Activated CD4-positive, alpha-beta T cell treated with anti-CD3 and anti-CD28 coated beads for 4 hours (primary cell): ENCODE measurements at regions not wholly inside any gene's neighbourhood (a gene's known extent, or its start where the extent isn't known, plus 50 kb on each side); places are given as distances from the start of the nearest gene placed in this dataset.
"Not testable (repeated sequence)": the region's sequence is repeated elsewhere in the genome, so short reads cannot be mapped to it uniquely, and the experiment has no call there.

Experiments
- DNase-seq, 2 donors: peaks; one replicate each; pipeline ENCODE4 v3.0.0-alpha.2; 2020

DNA sequence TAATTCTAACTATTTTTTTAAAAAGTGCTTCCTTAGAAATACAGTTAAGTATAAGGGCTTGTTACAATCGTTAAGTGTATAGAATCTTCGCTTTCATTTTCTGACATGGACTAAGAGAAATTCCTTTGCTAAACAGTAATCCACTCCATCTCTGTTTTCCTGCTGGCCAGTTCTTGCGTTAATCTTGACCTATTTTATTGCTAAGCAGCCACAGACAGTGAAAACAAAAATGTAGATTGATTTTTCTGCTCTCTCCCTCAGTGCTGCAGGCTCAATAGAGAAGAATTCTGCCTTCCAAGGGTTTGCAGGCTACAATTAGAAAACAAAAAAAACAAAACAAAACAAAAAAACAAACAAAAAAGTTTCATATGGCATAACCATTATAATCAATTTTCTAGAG is 310.4 kb upstream of the ADARB2 start:
- DNase-seq: no peak

DNA sequence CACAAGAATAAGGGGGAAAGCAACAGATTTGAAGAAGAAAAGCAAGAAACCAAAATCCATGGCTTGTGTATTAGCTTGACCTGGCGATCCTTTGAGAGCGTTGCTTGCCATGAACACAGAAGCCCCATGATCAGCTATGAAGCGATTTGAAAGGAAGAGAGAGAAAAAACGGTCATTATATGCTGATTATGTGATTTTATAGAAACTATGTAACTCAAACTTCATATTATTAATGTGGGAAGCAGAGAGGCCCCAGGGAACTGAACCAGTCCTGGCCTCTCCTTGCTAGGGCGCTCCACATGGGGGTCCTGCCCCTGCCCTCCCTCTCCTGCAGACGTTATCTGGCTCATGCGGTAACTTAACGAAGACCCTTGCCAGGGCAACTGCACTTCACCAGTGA is 306.1 kb upstream of the ADARB2 start:
- no peak for DNase-seq

DNA sequence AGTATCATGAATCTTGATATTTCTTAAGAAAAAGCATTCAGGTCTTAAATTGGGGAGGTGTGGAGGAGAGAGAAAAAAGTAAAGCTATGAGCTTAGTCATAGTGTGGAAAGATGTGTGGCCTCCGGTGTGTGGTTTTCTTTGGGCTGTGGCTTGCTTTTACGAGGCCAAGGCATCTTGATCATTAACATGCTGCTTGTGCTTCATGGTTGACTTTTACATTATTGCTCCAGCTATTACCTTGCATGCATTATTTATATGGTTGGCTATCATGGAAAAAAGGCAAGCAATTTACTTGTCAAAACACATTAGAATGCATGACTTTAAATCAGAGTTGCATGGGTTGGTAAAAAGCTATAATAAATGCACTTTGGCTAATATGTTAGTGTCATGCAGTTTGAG is 300.7 kb upstream of the ADARB2 start:
- DNase-seq: no peak

DNA sequence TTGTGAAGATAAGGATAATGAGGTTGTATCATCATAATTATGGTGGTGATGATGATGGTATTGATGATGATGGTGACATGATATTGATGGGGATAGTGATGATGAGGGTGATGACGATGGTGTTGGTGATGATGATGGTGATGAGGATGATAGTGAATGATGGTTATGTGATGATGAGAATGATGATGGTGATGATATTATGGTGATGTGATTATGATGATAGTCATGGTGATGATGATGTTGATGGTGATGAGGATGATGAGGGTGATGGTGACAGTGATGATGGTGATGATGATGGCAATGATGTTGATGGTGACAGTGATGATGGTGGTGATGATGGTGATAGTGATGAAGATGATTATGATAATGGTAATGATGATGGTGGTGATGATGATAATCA is 299.9 kb upstream of the ADARB2 start:
- no peak for DNase-seq

DNA sequence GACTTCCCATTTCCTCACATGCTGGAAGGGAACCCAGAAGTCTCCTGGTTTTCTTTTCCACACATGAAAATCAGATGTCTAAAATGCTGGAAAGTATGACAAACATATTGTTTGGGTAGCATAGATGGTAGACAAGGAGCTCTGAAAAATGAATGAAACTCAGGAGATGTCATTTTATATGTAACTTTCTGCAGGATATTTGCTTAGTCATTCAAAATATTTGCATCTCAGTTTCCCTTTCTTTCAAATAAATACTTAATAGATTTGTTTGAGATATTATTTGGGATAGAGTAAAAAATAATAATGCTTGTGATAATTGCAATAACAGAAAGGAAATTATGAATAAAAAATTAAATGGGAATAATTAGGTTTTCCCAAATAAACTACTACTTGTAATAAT is 298.9 kb upstream of the ADARB2 start:
- DNase-seq: no peak

DNA sequence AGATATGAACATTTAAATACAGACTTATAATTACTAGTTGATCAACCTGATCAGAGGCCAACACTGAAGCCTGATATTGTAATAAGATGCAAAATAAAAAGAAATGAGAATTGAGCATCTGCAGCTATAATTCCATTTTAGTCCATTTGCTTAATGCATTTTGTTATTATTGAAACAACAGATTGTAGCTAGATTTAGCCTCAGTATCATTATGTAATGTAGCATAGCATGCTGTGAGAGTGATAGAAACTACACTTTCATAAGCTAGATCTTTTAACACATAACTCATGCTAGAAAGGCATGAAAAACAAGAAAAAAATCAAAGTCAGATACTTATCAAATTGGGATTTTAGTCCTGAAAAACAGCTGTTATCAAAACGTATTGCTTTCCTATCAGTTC is 292.7 kb upstream of the ADARB2 start:
- DNase-seq: no peak

DNA sequence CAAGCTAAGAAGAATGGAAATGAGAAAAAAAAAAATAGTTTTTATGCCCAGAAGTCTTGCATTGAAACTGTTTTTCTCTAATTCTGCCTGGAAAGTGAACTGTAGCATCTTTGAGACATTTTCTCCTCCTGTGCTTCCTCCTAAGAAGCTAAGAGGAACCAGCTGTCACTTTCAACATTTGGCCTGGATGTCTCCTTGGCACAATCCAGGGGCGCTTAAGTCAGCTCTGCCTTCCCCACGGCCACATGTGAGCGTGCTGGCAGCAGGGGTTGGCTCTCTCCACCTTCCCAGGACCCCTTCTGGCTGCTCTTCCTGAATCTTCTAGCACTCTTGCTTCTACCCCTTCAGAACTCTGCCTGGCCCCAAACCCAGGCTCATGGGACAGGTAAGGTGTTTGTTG is 289.6 kb upstream of the ADARB2 start:
- DNase-seq: no peak

DNA sequence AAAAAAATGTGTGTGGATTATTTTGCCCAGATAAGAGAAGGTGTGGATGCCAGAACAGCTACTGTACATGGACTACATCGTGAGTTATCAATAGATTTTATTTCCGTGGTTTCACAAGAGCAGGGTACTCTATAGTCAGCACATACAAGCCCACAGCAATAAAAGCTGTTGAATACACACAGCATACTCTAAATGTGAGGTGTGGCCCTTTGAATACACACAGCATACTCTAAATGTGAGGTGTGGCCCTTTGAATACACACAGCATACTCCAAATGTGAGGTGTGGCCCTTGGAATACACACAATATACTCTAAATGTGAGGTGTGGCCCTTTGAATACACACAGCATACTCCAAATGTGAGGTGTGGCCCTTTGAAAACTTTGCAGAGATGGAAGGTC is 287.4 kb upstream of the ADARB2 start:
- DNase-seq: not testable (repeated sequence)

DNA sequence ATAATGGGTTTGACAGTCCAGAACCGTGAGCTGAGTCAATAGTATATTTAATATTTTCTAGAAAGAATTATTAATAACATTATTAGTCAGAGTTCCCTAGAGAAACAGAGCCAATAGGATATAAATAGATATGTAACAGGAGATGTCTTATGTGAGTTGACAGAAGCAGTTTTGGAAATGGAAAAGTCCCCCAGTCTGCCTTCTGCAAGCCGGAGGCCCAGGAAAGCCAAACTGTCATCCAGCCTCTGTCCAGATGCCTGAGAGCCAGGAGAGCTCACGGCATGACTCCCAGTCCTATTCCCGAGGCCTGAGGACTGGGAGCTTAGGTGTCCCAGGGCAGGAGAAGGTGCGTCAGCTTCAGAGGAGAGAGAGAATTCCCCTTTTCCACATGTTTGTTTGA is 286.4 kb upstream of the ADARB2 start:
- no peak for DNase-seq

DNA sequence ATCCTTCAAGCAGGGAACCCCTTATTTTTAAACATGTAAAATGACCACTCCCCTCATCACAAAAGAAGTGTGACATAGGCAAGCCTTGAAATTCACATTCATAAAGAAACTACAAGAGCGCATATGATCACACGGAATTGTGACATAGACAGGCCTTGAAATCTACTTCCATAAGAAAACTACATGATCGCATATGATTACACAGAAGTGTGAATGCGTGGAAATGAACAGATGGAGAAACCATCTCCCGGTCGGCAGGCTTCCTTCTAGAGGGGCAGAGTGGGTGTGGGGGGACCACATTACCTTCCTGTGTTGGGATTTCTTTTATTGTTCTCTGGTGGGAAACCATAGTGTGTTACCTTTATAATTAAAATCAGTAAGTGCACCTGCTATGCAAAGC is 285.1 kb upstream of the ADARB2 start:
- DNase-seq: no peak

DNA sequence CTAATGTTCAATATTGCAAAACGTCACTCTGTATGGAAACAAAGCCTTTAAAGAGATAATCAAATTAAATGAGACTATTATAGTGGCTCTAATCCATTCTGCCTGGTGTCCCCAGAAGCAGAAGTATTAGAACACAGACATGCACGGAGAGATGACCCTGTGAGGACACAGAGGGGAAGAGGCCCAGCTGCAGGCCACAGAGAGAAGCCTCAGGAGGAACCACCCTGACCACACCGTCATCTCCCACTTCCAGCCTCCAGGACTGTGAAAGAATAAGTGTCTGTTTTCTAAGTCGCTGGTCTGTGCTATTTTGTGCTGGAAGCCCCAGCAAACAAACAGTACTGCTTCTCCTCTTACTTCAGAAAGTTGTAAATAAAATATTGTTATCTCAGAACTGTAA is 283.5 kb upstream of the ADARB2 start:
- no peak for DNase-seq

DNA sequence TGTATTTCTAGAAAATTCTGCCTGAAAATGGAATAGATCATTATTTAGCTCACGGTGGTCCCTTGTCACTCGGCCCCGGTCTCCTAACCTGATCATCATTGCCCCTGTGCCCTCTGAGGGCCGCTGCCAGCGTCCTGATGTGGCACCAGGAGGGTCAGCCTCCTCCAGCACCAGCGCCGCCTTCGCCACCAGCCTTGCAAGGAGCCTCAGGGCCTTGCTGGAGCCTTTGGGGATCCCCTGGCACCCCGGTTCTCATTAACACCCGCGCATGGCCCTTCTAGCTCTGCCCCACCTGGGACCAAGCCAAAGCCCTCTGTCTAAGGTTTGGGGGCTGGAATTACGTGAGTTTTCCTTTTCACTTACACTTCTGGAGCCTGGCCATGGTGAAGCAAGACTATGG is 282.5 kb upstream of the ADARB2 start:
- DNase-seq: no peak

DNA sequence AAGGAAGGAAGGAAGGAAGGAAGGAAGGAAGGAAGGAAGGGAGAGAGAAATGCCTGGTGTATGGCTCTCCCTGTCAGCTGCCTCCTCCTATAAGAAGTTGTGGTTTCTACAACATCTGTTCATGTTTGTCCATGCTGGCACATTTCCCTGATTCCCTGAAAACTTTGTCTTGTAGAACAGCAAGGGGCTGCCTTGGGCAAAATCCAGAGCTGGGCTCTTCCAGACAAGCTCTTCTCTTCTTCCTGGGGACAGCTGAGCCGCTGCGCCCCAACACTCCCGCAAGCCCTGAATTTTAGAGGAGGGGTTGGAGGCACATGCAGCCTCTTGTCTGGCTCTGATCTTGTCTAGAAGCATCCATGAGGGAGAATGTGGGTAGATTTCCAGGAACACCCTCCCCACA is 282.0 kb upstream of the ADARB2 start:
- DNase-seq: no peak

DNA sequence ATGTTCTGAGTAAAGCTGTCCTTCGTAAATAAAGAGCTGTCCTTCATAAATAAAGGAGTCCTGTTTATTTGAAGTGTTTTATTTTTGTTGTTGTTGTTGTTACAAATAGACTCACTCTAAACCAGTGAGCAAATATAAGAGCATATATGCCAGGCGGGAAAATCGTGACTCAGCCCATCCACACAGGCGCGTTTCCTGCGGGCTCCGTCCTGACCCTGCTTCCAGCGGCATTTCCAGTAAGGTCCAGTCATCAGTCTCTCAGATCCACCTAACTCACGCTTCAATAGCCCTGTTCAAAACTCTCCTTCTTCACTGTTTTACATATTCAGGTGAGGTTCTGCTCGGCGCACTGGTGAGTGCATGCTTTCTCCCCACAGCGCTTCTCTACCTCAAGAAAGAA is 277.2 kb upstream of the ADARB2 start:
- no peak for DNase-seq

DNA sequence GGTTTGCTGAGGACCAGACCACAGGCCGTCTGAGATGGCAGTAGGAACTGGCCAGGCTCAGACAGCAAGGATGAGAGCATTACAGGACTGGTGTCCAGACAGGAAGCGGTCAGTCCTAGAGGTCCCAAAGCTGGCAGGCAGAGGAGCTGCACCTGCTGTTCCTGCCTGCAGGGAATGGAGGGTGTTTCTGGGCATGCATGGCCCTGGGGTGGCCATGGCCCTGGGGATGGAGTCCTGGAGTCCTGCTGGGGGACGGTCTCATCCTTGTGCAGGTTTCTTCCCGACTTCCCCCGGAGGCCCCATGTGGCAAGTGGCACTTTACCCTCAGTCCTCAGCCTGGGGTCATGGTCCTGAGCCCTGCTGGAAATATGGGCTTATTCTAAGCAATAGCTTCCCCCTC is 274.9 kb upstream of the ADARB2 start:
- DNase-seq: no peak

DNA sequence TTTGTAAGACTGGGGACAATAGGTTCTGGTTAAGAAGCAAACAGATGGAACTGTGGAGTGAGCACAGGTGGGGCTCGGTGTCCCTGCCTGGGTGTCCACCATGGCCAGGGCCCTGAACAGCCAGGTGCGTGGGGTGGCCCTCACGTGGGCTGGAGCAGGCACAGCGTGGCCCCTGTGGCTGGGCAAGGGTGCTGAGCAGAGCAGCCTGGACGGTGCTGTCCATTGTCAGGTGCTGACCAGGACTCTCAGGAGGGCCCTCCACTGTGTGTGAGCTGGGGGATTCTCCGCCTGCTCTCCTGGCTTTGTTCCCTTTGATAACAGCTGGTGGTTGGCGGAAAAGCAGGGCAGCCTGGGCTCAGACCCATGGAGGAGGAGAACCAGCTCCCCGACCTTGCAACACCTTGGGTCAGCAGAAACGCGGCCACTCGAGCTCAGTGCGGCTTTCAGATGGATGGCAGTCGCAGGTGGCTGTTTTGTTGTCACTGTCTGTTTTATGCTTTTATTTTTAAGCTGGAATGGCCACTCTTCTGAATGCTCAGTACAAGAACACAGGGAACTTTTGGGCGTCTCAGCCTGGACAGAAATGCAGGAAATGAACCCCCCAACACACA is 273.9 kb upstream of the ADARB2 start:
- no peak for DNase-seq

DNA sequence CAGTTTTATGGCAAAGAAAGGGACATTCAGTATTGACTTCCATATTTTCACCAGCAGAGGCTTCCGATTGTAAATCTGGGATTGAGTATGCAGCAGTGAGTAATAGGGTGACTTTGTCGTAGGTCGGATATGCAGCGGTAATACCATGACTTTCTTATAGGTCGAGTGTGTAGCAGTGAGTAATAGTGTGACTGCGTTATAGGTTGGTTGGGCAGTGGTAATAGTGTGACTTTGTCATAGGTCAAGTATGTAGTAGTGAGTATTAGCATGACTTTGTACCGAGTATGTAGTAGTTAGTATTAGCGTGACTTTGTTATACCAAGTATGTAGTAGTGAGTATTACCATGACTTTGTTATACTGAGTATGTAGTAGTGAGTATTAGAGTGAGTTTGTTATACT is 268.2 kb upstream of the ADARB2 start:
- no peak for DNase-seq

DNA sequence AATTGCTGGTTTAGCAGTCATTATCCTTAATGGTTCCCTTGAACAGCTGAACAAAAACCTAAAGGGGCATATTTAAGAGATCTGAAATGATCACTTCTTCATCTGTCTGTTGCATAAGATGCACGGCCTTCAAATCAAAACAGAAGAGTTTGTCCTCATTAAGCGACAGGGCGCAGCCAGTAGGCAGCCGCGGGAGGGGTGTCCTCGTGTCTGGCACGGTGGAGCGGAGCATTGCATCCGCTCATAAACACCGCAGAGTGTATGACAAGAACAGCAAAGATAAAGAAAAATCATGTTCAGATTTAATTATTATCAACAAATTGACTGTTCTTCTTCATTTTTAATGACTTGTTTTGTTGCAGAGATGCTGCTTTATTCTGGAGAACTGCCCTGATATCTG is 255.6 kb upstream of the ADARB2 start:
- DNase-seq: no peak

DNA sequence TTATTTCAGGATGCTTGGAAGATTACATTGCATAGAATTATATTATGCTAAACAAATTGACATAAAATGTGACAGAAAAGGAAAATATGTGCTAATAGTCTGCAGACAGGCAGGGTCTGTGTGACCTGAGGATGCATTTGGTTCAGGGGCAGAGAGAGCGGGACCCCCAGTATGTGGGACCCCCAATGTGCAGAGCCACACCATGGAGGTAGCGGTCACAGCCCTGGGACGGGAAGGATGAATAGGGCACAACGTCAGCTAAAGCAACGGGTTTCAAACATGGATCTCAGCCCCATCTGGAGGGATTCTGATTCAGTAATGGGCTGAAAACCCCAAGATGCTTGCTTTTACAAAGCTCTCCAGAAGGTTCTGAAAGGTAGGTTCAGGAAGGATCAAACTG is 251.8 kb upstream of the ADARB2 start:
- DNase-seq: no peak

DNA sequence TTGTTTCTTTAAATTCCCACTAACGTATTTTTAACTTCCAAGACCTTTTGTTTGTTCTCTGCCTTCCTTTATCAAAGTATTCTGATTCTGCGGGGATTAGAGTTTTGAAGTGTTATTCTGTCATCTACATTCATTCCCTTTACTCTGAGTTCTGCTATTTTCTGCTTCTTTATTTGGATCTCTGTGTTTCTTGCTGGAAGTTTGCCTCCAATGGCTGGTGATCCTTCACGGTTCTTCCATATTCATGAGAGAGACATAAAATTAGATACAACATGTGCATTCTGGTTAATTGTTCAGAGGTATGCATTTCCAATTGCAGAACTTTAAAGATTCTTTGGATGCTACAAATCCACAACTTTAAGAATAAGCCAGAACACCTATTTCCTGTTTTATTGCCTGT is 244.7 kb upstream of the ADARB2 start:
- no peak for DNase-seq

DNA sequence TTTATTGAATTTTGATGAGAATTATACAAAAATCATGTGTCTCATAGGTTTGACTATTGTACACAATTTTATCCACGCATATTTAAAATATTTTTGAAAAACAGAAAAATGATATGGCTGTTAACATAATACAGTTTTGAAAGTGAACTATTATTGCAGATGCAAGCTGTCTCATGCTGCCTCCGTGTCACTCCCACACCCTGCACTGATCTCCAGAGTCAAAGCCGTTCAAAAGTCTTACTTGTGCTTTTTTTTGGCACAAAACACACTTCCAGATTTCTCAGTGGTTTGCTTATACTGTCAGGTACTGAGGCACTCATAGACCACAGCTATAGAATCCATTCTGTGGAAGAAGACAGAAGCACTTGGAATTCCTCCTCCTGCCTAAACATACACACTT is 243.1 kb upstream of the ADARB2 start:
- DNase-seq: no peak

DNA sequence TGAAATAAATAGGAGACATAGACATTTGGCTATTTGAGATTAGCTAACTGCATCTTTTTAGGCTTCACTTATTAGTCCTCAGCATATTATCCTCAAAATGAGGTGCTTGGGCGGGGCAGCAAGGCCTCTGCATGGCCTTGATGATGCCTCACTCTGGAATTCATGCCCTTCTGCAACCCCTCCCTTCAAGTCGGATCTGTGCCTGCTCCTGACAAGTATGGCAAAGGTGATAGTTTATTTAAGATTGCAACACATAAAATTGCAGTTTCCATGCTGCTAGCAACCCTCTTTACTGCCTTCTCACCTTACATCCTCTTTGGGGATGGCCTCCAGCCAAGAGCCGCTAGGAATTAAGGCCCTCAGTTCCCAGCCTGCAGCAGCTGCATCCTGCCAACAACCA is 241.3 kb upstream of the ADARB2 start:
- DNase-seq: no peak

DNA sequence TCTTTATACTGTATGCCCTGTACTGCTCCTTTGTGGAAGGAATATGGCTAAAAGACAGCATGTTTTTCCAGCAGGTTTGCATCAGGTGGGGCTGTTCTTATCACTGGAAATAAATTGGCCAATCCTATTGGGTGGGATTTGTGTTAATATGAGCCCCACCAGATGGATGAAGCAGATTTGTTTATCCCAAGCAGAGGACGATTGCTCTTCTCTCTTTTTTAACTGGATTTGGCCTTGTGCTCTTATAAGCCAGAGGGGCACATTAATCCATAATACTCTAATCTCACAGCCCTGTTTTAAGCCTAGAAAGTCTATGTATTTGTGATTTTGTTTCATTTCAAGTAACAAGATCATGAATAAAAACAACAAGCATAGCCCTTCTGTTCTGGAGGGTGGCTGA is 240.1 kb upstream of the ADARB2 start:
- no peak for DNase-seq

DNA sequence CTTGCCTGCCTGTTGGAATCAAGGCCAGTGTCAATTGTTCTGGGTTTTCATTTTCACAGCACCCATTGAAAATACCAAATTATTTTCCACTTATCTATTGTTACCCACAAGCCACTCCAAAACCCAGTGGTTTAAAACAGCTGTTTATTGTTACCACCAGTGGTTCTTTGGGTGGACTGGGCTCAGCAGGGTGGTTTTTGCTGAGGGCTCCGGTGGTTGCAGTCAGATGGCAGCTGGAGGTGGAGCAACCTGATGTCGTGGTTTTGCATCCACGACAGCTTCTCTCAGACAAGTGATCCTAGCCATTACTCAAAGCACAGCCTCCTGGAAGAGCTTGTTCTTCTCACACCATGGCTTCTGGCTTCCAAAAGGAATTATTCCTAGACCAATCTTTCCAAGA is 235.1 kb upstream of the ADARB2 start:
- no peak for DNase-seq

DNA sequence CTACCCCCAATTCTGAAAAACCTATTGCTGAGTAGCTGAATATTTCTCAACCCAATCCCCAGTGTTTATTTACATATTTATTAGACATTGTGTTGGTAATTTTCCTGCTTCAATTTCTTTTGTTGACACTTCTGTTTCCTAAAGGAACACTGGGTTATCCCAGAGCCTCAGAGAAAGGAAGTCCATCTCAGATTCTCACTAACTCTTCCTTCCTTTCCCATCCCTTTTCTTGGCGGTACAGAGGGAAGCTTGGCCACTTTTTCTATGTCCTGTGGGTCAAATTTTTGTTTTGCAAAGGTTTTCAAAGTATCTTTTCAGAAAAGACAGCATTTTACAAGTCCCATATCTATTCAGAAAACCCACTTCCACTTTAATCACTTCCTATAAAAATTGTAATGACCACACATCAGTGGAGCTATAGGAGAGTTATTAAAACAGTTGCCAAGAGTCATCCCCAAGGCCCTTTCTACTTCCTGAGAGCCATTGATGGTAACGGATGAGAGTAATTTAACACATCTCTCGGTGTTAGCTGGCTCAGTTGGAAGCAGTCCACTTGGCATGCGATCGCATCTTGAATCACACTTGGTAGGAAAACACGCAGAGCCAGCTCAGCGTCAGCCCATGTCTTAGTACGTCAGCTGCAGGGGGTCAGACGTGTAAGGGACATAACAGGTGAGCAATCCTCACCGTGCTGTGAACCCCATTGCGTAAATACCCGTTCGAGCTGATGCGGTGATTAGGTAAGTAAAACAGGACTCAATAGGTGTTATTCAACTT is 231.1 kb upstream of the ADARB2 start:
- DNase-seq: no peak
